HuH-7 (cell line): ENCODE measurements at regions not wholly inside any gene's neighbourhood (a gene's known extent, or its start where the extent isn't known, plus 50 kb on each side); places are given as distances from the start of the nearest gene placed in this dataset.

Source experiments
- DNase-seq: peaks from one replicate; pipeline ENCODE4 v3.0.0; 2011; ENCODE audit warnings: low spot score

- peak; percentile 13 for DNase-seq
Observed at GRCh38 chr4:46594661-46595060, 204.7 kb upstream of the GABRA2 start.

- no peak for DNase-seq
Observed at GRCh38 chr4:46586566-46586965, 196.6 kb upstream of the GABRA2 start.

- DNase-seq: no peak
Observed at GRCh38 chr4:46581677-46582076, 191.7 kb upstream of the GABRA2 start.

GRCh38 chr4:46554760-46555465 is 165.0 kb upstream of the GABRA2 start:
- DNase-seq: no peak

GRCh38 chr4:46550471-46550870 is 160.5 kb upstream of the GABRA2 start:
- DNase-seq: no peak

GRCh38 chr4:46549125-46549524 is 159.2 kb upstream of the GABRA2 start:
- DNase-seq: no peak

GRCh38 chr4:46524751-46525150 is 134.8 kb upstream of the GABRA2 start:
- no peak for DNase-seq

GRCh38 chr4:46520361-46520760 is 130.4 kb upstream of the GABRA2 start:
- no peak for DNase-seq

- no peak for DNase-seq
Observed at GRCh38 chr4:46515940-46516339, 126.0 kb upstream of the GABRA2 start.

GRCh38 chr4:46508216-46508615 is 118.3 kb upstream of the GABRA2 start:
- DNase-seq: no peak

- no peak for DNase-seq
Observed at GRCh38 chr4:46506876-46507275, 116.9 kb upstream of the GABRA2 start.

GRCh38 chr4:46505131-46505530 is 115.2 kb upstream of the GABRA2 start:
- no peak for DNase-seq

GRCh38 chr4:46503739-46504138 is 113.8 kb upstream of the GABRA2 start:
- DNase-seq: no peak

- DNase-seq: no peak
Observed at GRCh38 chr4:46492394-46492793, 102.5 kb upstream of the GABRA2 start.

GRCh38 chr4:46491455-46491854 is 101.5 kb upstream of the GABRA2 start:
- no peak for DNase-seq

- DNase-seq: no peak
Observed at GRCh38 chr4:46484881-46485280, 95.0 kb upstream of the GABRA2 start.

GRCh38 chr4:46462733-46463132 is 72.8 kb upstream of the GABRA2 start:
- DNase-seq: no peak

GRCh38 chr4:46459308-46459707 is 69.4 kb upstream of the GABRA2 start:
- DNase-seq: no peak

- DNase-seq: no peak
Observed at GRCh38 chr4:46450556-46450955, 60.6 kb upstream of the GABRA2 start.

GRCh38 chr4:46445710-46446314 is 55.9 kb upstream of the GABRA2 start:
- peak; percentile 4 for DNase-seq

GRCh38 chr4:46444318-46445000 is 54.5 kb upstream of the GABRA2 start:
- DNase-seq: no peak

GRCh38 chr4:46442963-46443362 is 53.0 kb upstream of the GABRA2 start:
- DNase-seq: no peak

GRCh38 chr4:46441136-46441859 is 51.4 kb upstream of the GABRA2 start:
- DNase-seq: no peak
